ENCODE measurements at regions not wholly inside any gene's neighbourhood (a gene's known extent, or its start where the extent isn't known, plus 50 kb on each side); places are given as distances from the start of the nearest gene placed in this dataset.

GRCh38 chr7:20895563-20895962 lies 108.9 kb upstream of the SP8 start:
- TF ChIP-seq, protein P1, sequence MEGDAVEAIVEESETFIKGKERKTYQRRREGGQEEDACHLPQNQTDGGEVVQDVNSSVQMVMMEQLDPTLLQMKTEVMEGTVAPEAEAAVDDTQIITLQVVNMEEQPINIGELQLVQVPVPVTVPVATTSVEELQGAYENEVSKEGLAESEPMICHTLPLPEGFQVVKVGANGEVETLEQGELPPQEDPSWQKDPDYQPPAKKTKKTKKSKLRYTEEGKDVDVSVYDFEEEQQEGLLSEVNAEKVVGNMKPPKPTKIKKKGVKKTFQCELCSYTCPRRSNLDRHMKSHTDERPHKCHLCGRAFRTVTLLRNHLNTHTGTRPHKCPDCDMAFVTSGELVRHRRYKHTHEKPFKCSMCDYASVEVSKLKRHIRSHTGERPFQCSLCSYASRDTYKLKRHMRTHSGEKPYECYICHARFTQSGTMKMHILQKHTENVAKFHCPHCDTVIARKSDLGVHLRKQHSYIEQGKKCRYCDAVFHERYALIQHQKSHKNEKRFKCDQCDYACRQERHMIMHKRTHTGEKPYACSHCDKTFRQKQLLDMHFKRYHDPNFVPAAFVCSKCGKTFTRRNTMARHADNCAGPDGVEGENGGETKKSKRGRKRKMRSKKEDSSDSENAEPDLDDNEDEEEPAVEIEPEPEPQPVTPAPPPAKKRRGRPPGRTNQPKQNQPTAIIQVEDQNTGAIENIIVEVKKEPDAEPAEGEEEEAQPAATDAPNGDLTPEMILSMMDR (IDR thresholded peaks at IDR 0.05): no peak
- no peak for TF ChIP-seq ZFX (IDR thresholded peaks at IDR 0.05; ENCODE audit: borderline replicate concordance)
